IMR-90 (cell line): ENCODE measurements at regions not wholly inside any gene's neighbourhood (a gene's known extent, or its start where the extent isn't known, plus 50 kb on each side); places are given as distances from the start of the nearest gene placed in this dataset.

ENCODE experiments used
- ATAC-seq: fragments of 200-7000 bp; cut with Tn5 transposase; 2 replicates; pipeline ENCODE4 v1.9.1; 2020; ENCODE audit warnings: low read depth, mild to moderate bottlenecking, moderate library complexity
- BruUV-seq: library from RNA; stranded (reverse); fragments of 400-500 nt; replicated peaks from 2 replicates; lab custom pipeline; 2021; lab: Mats Ljungman, UMichigan
- CTCF ChIA-PET: fragments of 300-600 bp; formaldehyde crosslinking; extraction: SDS; loops from one replicate; lab custom pipeline; 2021; ENCODE audit warnings: antibody characterized with exemption; lab: Yijun Ruan, JAX
- POLR2A ChIA-PET: fragments of 300-600 bp; sonication (Branson Sonifier 250); formaldehyde crosslinking; loops from one replicate; lab custom pipeline; 2022; ENCODE audit warnings: antibody characterized with exemption; ENCODE audit not compliant: unreplicated experiment; lab: Charles Lee
- DNase-seq: peaks from one replicate; pipeline ENCODE4 v3.0.0; 2013
- H2AFZ ChIP-seq: replicated peaks from 2 replicates; pipeline ENCODE3; 2013; ENCODE audit warnings: low read length, mild to moderate bottlenecking; ENCODE audit not compliant: poor library complexity
- H2AK5ac ChIP-seq: 2 replicates; pipeline ENCODE4 v1.6.1; 2013; ENCODE audit warnings: low read depth, low read length, inconsistent platforms
- H2AK9ac ChIP-seq: replicated peaks from 2 replicates; pipeline ENCODE3; 2013; ENCODE audit warnings: mild to moderate bottlenecking, low read depth, low read length, moderate library complexity; ENCODE audit not compliant: poor library complexity
- H2BK120ac ChIP-seq: 2 replicates; pipeline ENCODE4 v1.6.1; 2013; ENCODE audit warnings: low read depth, low read length, inconsistent platforms
- H2BK15ac ChIP-seq: 3 replicates; pipeline ENCODE4 v1.6.1; 2013; ENCODE audit warnings: low read depth, low read length, inconsistent platforms
- H2BK20ac ChIP-seq: 2 replicates; pipeline ENCODE4 v1.6.1; 2013; ENCODE audit warnings: low read depth, mild to moderate bottlenecking, inconsistent platforms, low read length, moderate library complexity
- H2BK5ac ChIP-seq: 2 replicates; pipeline ENCODE4 v1.6.1; 2013; ENCODE audit warnings: mild to moderate bottlenecking, low read depth, low read length, inconsistent platforms; ENCODE audit not compliant: poor library complexity, severe bottlenecking
- H3K14ac ChIP-seq: replicated peaks from 2 replicates; pipeline ENCODE4 v1.6.1; 2013; ENCODE audit warnings: low read depth, low read length, inconsistent platforms
- H3K18ac ChIP-seq: 2 replicates; pipeline ENCODE4 v1.6.1; 2013; ENCODE audit warnings: low read depth, low read length, control low read depth
- H3K23ac ChIP-seq: 2 replicates; pipeline ENCODE4 v1.6.1; 2013; ENCODE audit warnings: low read depth, low read length, inconsistent platforms
- H3K27ac ChIP-seq: 2 replicates; pipeline ENCODE4 v1.5.1; 2013; ENCODE audit warnings: mild to moderate bottlenecking, control low read depth, low read length; ENCODE audit not compliant: insufficient read depth
- H3K27me3 ChIP-seq: 2 replicates; pipeline ENCODE4 v1.6.1; 2013; ENCODE audit warnings: low read length; ENCODE audit not compliant: control insufficient read depth, insufficient read depth
- H3K36me3 ChIP-seq: 2 replicates; pipeline ENCODE4 v1.6.1; 2013; ENCODE audit warnings: low read length, mixed read lengths; ENCODE audit not compliant: control insufficient read depth, insufficient read depth
- H3K4ac ChIP-seq: 2 replicates; pipeline ENCODE4 v1.6.1; 2013; ENCODE audit warnings: low read depth, low read length, inconsistent platforms
- H3K4me1 ChIP-seq: 2 replicates; pipeline ENCODE4 v1.6.1; 2013; ENCODE audit warnings: low read length, mixed read lengths; ENCODE audit not compliant: control insufficient read depth, insufficient read depth
- H3K4me2 ChIP-seq: 2 replicates; pipeline ENCODE4 v1.6.1; 2013; ENCODE audit warnings: low read depth, mild to moderate bottlenecking, control low read depth, low read length, moderate library complexity
- H3K4me3 ChIP-seq: 2 replicates; pipeline ENCODE4 v1.5.1; 2013; ENCODE audit warnings: low read depth, mild to moderate bottlenecking, control low read depth, low read length, moderate library complexity; ENCODE audit not compliant: insufficient read depth
- H3K56ac ChIP-seq: 2 replicates; pipeline ENCODE4 v1.6.1; 2013; ENCODE audit warnings: low read length, inconsistent platforms; ENCODE audit not compliant: insufficient read depth; ENCODE audit errors: extremely low read depth
- H3K79me1 ChIP-seq, 2 experiments: 2 replicates each; pipeline ENCODE4 v1.6.1; 2013; ENCODE audit warnings: low read length in 2 of 2, inconsistent platforms in 1 of 2, low read depth in 1 of 2
- H3K9ac ChIP-seq: 2 replicates; pipeline ENCODE4 v1.6.1; 2013; ENCODE audit warnings: low read depth, low read length, control low read depth
- H3K9me1 ChIP-seq: 2 replicates; pipeline ENCODE4 v1.6.1; 2013; ENCODE audit warnings: low read length, inconsistent platforms; ENCODE audit not compliant: insufficient read depth
- H3K9me3 ChIP-seq: 2 replicates; pipeline ENCODE4 v1.6.1; 2013; ENCODE audit warnings: low read length; ENCODE audit not compliant: control insufficient read depth, insufficient read depth
- H4K20me1 ChIP-seq: 2 replicates; pipeline ENCODE4 v1.6.1; 2013; ENCODE audit warnings: low read length, inconsistent platforms; ENCODE audit not compliant: insufficient read depth
- H4K5ac ChIP-seq: 2 replicates; pipeline ENCODE4 v1.6.1; 2013; ENCODE audit warnings: mild to moderate bottlenecking, low read depth, low read length, control low read depth
- H4K8ac ChIP-seq, 2 experiments: 2 replicates each; pipeline ENCODE4 v1.6.1; 2013; ENCODE audit warnings: low read depth in 2 of 2, low read length in 2 of 2, control low read depth in 1 of 2, inconsistent platforms in 1 of 2
- H4K91ac ChIP-seq: 2 replicates; pipeline ENCODE4 v1.6.1; 2013; ENCODE audit warnings: low read depth, low read length, inconsistent platforms; ENCODE audit not compliant: insufficient read depth
- BHLHE40 ChIP-seq: fragments of 150-350 bp; IDR thresholded peaks from 2 replicates; pipeline ENCODE4 v1.6.1; 2016; ENCODE audit warnings: mild to moderate bottlenecking, low read depth, low read length
- CEBPB ChIP-seq: IDR thresholded peaks from 2 replicates; pipeline ENCODE4 v1.6.1; 2012; ENCODE audit warnings: low read depth, low read length, improper control_type of control experiment
- CTCF ChIP-seq: conservative IDR thresholded peaks from 2 replicates; pipeline ENCODE4 v1.5.1; 2012; ENCODE audit warnings: mild to moderate bottlenecking, low read depth, low read length, improper control_type of control experiment
- ELK1 ChIP-seq: fragments of 150-350 bp; IDR thresholded peaks from 2 replicates; pipeline ENCODE4 v1.6.1; 2016; ENCODE audit warnings: low read depth, mild to moderate bottlenecking, low read length, moderate library complexity, borderline replicate concordance
- FOS ChIP-seq: fragments of 150-350 bp; IDR thresholded peaks from 2 replicates; pipeline ENCODE4 v1.6.1; 2016; ENCODE audit warnings: low read depth, low read length
- MAFK ChIP-seq: IDR thresholded peaks from 2 replicates; pipeline ENCODE4 v1.6.1; 2012; ENCODE audit warnings: low read depth, low read length, improper control_type of control experiment
- MAZ ChIP-seq: IDR thresholded peaks from 2 replicates; pipeline ENCODE4 v1.6.1; 2012; ENCODE audit warnings: low read depth, mild to moderate bottlenecking, low read length, improper control_type of control experiment, moderate library complexity, borderline replicate concordance
- NFE2L2 ChIP-seq: fragments of 150-350 bp; IDR thresholded peaks from 2 replicates; pipeline ENCODE4 v1.6.1; 2016; ENCODE audit warnings: low read depth, mild to moderate bottlenecking, low read length
- RAD21 ChIP-seq: IDR thresholded peaks from 2 replicates; pipeline ENCODE4 v1.6.1; 2012; ENCODE audit warnings: low read length, improper control_type of control experiment
- RCOR1 ChIP-seq: IDR thresholded peaks from 2 replicates; pipeline ENCODE4 v1.6.1; 2012; ENCODE audit warnings: mild to moderate bottlenecking, low read length, improper control_type of control experiment; ENCODE audit not compliant: insufficient replicate concordance
- RFX5 ChIP-seq: IDR thresholded peaks from 2 replicates; pipeline ENCODE4 v1.8.0; 2012; ENCODE audit warnings: low read depth, mild to moderate bottlenecking, low read length, moderate library complexity
- USF2 ChIP-seq: fragments of 150-350 bp; IDR thresholded peaks from 2 replicates; pipeline ENCODE4 v1.6.1; 2017; ENCODE audit warnings: mild to moderate bottlenecking, antibody characterized with exemption, low read length, low read depth
- WGBS, 2 experiments: methylation state at CpG; one replicate each; pipeline versions ENCODE4 v1.1.5 to v1.1.7; 2013; ENCODE audit warnings: missing lambda C conversion rate in 2 of 2; ENCODE audit not compliant: insufficient read length in 1 of 2; ENCODE audit errors: extremely low coverage in 2 of 2; 5-methylcytosine and 5-hydroxymethylcytosine counted together
- dilution Hi-C: fragments of 300-500 bp; cut with HindIII; formaldehyde crosslinking; loops from one replicate; pipeline ENCODE4 v1.14.3; 2018; ENCODE audit warnings: low sequenced_read_pairs; ENCODE audit not compliant: unreplicated experiment
- in situ Hi-C: fragments of 300-500 bp; cut with MboI; formaldehyde crosslinking; loops from 3 replicates; pipeline ENCODE4 v1.14.3; 2019; ENCODE audit warnings: low sequenced_read_pairs, inconsistent platforms, mixed read lengths
- intact Hi-C: fragments of 100-400 bp; cut with micrococcal nuclease; formaldehyde crosslinking; loops from 2 replicates; pipeline ENCODE4 v1.10.0; 2022

- intact Hi-C loops (no loop called here), dilution Hi-C loops (no loop called here), in situ Hi-C loops (no loop called here)
- Histone ChIP-seq H3K56ac (no peak overlapping the region), H3K4ac (no peak overlapping the region), H3K9me1 (no peaks in the 10 kb centered on the region), H2BK5ac (no peak overlapping the region), H2AK5ac (no peak overlapping the region), H4K20me1 (no peaks in the 10 kb centered on the region), H3K9me3 (peaks cover 3% of the 10 kb centered on the region; the same call in 1 of the 2 replicates), H3K4me3 (no peak overlapping the region), H3K9ac (no peak overlapping the region), H2BK120ac (no peak overlapping the region), H2BK20ac (no peak overlapping the region), H4K5ac (no peak overlapping the region), H3K23ac (no peak overlapping the region), H3K27ac (no peak overlapping the region), H2AK9ac (no peak overlapping the region), H4K91ac (no peak overlapping the region), H3K4me2 (no peak overlapping the region), H2BK15ac (no peak overlapping the region), H2AFZ (no peak overlapping the region), H3K18ac (no peak overlapping the region), H3K36me3 (no peaks in the 10 kb centered on the region), H3K27me3 (no peaks in the 10 kb centered on the region), H4K8ac (no peak overlapping the region), H3K14ac (no peak overlapping the region), H3K79me1 (no peaks in the 10 kb centered on the region), H3K4me1 (no peaks in the 10 kb centered on the region)
- DNase-seq (peak; percentile 21), ATAC-seq (no peak)
- TF ChIP-seq RCOR1 = no peak
- no peak for TF ChIP-seq NFE2L2
- no peak for TF ChIP-seq MAZ
- TF ChIP-seq ELK1 = no peak
- peak; percentile 62 for TF ChIP-seq CEBPB
- no peak for TF ChIP-seq RAD21
- no peak for TF ChIP-seq CTCF
- TF ChIP-seq USF2 = no peak
- 0 out of 2 replicates have a peak, but pooled peaks have one; percentile 26 for TF ChIP-seq MAFK
- TF ChIP-seq BHLHE40 = no peak
- no peak for TF ChIP-seq RFX5
- no peak for TF ChIP-seq FOS
- ChIA-PET POLR2A (no interaction called here), CTCF (no interaction called here)
- BruUV-seq = no TSS peak
- no CpG with 5 or more reads among the region's 2 CpGs for WGBS, 2 experiments
These were observed 216.0 kb downstream of the DIPK2A start for GRCh38 chr3:144187531-144188210.
